ENCODE measurements at regions not wholly inside any gene's neighbourhood (a gene's known extent, or its start where the extent isn't known, plus 50 kb on each side); places are given as distances from the start of the nearest gene placed in this dataset.

DNA sequence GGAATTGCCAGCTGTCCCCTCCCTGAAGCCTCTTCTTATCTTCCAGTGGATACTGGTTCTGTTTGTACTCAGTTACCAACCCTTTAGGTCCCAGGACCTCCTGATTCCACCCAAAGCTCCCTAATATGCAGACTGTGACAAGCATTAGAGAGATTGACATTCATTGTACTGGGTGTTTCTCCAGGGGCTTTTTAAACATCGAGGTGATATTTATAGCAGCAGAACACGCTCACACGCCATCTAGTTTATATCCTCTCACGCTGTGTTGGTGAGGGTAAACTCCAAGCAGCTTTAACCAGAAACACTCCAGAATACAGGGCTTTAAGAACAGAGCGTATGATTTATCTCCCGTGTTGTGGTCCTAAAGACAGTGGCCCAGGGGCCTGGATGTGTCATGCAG is 238.4 kb downstream of the IRF8 start:
- TF ChIP-seq, protein P1, sequence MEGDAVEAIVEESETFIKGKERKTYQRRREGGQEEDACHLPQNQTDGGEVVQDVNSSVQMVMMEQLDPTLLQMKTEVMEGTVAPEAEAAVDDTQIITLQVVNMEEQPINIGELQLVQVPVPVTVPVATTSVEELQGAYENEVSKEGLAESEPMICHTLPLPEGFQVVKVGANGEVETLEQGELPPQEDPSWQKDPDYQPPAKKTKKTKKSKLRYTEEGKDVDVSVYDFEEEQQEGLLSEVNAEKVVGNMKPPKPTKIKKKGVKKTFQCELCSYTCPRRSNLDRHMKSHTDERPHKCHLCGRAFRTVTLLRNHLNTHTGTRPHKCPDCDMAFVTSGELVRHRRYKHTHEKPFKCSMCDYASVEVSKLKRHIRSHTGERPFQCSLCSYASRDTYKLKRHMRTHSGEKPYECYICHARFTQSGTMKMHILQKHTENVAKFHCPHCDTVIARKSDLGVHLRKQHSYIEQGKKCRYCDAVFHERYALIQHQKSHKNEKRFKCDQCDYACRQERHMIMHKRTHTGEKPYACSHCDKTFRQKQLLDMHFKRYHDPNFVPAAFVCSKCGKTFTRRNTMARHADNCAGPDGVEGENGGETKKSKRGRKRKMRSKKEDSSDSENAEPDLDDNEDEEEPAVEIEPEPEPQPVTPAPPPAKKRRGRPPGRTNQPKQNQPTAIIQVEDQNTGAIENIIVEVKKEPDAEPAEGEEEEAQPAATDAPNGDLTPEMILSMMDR (IDR thresholded peaks at IDR 0.05), result no peak
- TF ChIP-seq SMC3 (IDR thresholded peaks at IDR 0.05) (no peak), EP300 (IDR thresholded peaks at IDR 0.05) (no peak), TP53 (CRISPR knock-in tag; IDR thresholded peaks at IDR 0.05) (no peak)
- TF ChIP-seq, protein P2, sequence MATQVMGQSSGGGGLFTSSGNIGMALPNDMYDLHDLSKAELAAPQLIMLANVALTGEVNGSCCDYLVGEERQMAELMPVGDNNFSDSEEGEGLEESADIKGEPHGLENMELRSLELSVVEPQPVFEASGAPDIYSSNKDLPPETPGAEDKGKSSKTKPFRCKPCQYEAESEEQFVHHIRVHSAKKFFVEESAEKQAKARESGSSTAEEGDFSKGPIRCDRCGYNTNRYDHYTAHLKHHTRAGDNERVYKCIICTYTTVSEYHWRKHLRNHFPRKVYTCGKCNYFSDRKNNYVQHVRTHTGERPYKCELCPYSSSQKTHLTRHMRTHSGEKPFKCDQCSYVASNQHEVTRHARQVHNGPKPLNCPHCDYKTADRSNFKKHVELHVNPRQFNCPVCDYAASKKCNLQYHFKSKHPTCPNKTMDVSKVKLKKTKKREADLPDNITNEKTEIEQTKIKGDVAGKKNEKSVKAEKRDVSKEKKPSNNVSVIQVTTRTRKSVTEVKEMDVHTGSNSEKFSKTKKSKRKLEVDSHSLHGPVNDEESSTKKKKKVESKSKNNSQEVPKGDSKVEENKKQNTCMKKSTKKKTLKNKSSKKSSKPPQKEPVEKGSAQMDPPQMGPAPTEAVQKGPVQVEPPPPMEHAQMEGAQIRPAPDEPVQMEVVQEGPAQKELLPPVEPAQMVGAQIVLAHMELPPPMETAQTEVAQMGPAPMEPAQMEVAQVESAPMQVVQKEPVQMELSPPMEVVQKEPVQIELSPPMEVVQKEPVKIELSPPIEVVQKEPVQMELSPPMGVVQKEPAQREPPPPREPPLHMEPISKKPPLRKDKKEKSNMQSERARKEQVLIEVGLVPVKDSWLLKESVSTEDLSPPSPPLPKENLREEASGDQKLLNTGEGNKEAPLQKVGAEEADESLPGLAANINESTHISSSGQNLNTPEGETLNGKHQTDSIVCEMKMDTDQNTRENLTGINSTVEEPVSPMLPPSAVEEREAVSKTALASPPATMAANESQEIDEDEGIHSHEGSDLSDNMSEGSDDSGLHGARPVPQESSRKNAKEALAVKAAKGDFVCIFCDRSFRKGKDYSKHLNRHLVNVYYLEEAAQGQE (IDR thresholded peaks at IDR 0.05), result no peak

All from A549 (cell line).